Choroid plexus epithelial cell (primary cell): ENCODE measurements at regions not wholly inside any gene's neighbourhood (a gene's known extent, or its start where the extent isn't known, plus 50 kb on each side); places are given as distances from the start of the nearest gene placed in this dataset.

ENCODE experiments used
- DNase-seq: peaks from one replicate; pipeline ENCODE4 v3.0.0-alpha.2; 2010; ENCODE audit warnings: low read depth
- H3K4me3 ChIP-seq: 2 replicates; pipeline ENCODE4 v1.5.1; 2011; ENCODE audit warnings: low read depth, mild to moderate bottlenecking, control low read depth, low read length, moderate library complexity
- CTCF ChIP-seq: conservative IDR thresholded peaks from 2 replicates; pipeline ENCODE4 v1.5.1; 2011; ENCODE audit warnings: low read depth, mild to moderate bottlenecking, control low read depth, inconsistent platforms, low read length, moderate library complexity

GRCh38 chr6:140078561-140079125 is 704.2 kb upstream of the CITED2 start:
- DNase-seq = peak; percentile 93
- no peak overlapping the region for H3K4me3 ChIP-seq
- no peak for TF ChIP-seq CTCF

- H3K4me3 ChIP-seq = no peak overlapping the region
- no peak for TF ChIP-seq CTCF
- peak; percentile 40 for DNase-seq
These were observed 703.5 kb upstream of the CITED2 start for GRCh38 chr6:140077827-140078560.

- H3K4me3 ChIP-seq = no peak overlapping the region
- DNase-seq = no peak
- TF ChIP-seq CTCF = no peak
These were observed 701.7 kb upstream of the CITED2 start for GRCh38 chr6:140076105-140076504.

- TF ChIP-seq CTCF = no peak
- DNase-seq = peak; percentile 92
- H3K4me3 ChIP-seq = no peak overlapping the region
These were observed 699.0 kb upstream of the CITED2 start for GRCh38 chr6:140073456-140073855.

- DNase-seq = peak; percentile 91
- TF ChIP-seq CTCF = no peak
- H3K4me3 ChIP-seq = no peak overlapping the region
These were observed 697.2 kb upstream of the CITED2 start for GRCh38 chr6:140071601-140072062.

GRCh38 chr6:140070846-140071473 is 696.5 kb upstream of the CITED2 start:
- TF ChIP-seq CTCF = no peak
- H3K4me3 ChIP-seq = no peak overlapping the region
- peak; percentile 98 for DNase-seq

- H3K4me3 ChIP-seq = no peak overlapping the region
- TF ChIP-seq CTCF = no peak
- no peak for DNase-seq
These were observed 695.1 kb upstream of the CITED2 start for GRCh38 chr6:140069576-140069975.
